Heart left ventricle (tissue), 13 donors: ENCODE measurements at regions not wholly inside any gene's neighbourhood (a gene's known extent, or its start where the extent isn't known, plus 50 kb on each side); places are given as distances from the start of the nearest gene placed in this dataset.

Source experiments
- CTCF ChIP-seq, 12 donors: fragments of 200-600 bp; sonication (generic) in 4 of 12; IDR thresholded peaks; one replicate each; pipeline versions ENCODE4 v1.5.0 to v1.8.0; 2018 to 2022; ENCODE audit warnings: antibody characterized with exemption in 12 of 12, mild to moderate bottlenecking in 5 of 12
- POLR2A ChIP-seq, 2 donors: fragments of 450-650 bp; IDR thresholded peaks; one replicate each; pipeline ENCODE4 v1.6.1; 2017; ENCODE audit warnings: antibody characterized with exemption in 2 of 2, mild to moderate bottlenecking in 2 of 2, moderate library complexity in 2 of 2
- donor health status: ischemic (EF 13 %, LVEDD 7.1; RV severe dilation, severe dysfunction).
- donor health status: DM: no; HTN: yes; CAD: no.
- donor health status: DM: no; HTN: no; CAD: no.
- donor health status: ischemic (EF 25% LVEDD 6.9; RV normal size, moderate dysfunction).
- donor health status: ischemic (EF 25% LVEDD 5.7; RV mildly dilated, moderate dysfunction).
- donor health status: ischemic (EF 35%, LVEDD 5.7; RV mildly dilated, moderate dysfunction).
- donor health status: nonischemic (EF 11% LVEDD 7.7; RV severe dilation, severe dysfunction).
- donor health status: DM: yes; HTN: yes; CAD: no.
- donor health status: PGD.
- donor health status: ischemic (EF 29% LVEDD 5.4; RV normal size, mild dysfunction).
- donor health status: nonischemic (EF 23%, LVEDD 6.1; RV moderate dilation, normal function).

DNA sequence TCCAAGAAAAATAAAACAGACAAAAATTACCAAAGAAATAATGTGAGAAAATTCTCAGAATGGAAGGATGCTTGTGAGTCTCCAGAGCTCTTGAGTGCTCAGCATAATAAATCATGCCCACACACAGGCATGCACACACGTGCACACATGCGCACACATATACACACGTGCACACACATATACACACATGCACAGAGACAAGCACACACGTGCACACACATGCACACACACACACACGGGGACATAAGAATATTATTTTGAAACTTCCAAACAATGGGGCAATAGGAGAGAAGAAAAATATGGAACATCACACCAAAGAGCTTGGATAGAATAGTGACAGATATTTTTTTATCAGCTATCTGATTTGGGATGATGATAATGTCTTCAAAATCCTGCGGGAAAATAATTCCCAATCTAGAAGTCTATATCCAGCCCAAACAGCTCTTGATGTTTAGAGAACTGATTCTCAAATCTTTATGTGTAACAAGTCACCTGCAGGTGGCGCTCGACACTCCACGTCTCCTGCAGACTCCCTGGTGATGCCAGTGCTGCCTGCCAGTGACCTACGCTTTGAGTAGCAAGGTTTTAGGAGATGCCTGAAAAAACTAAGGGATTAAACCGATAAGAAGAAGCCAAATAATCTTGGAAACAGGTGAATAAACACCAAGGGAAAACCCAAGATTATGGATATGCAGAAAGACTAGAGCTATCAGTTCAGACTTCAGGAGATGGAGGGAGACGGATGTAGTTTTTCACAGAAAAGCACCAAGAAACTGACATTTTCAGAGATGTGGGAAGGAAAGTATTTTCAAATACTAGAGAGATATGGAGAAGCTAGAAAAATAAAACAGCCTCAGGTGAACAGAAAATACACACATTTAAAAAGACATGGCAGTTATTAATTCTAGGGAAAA is 743.6 kb downstream of the ETS1 start:
- TF ChIP-seq CTCF (IDR thresholded peaks at IDR 0.05): peak; percentile 42 to 78 (median 62)
- TF ChIP-seq POLR2A (IDR thresholded peaks at IDR 0.05): no peak
